H9 (cell line): ENCODE measurements at regions not wholly inside any gene's neighbourhood (a gene's known extent, or its start where the extent isn't known, plus 50 kb on each side); places are given as distances from the start of the nearest gene placed in this dataset.

Source experiments
- DNase-seq: peaks from one replicate; pipeline ENCODE4 v3.0.0-alpha.2; 2017
- H2AFZ ChIP-seq: one replicate; pipeline ENCODE4 v1.6.1; 2013; ENCODE audit warnings: mild to moderate bottlenecking, low read length, control low read depth, moderate library complexity
- H2AK5ac ChIP-seq: 2 replicates; pipeline ENCODE4 v1.6.1; 2013; ENCODE audit warnings: low read length, control low read depth, mixed read lengths; ENCODE audit not compliant: insufficient read length
- H2BK120ac ChIP-seq: one replicate; pipeline ENCODE4 v1.6.1; 2013; ENCODE audit warnings: low read depth, mild to moderate bottlenecking, low read length, control low read depth, inconsistent platforms; ENCODE audit not compliant: poor library complexity, severe bottlenecking
- H2BK12ac ChIP-seq: 2 replicates; pipeline ENCODE4 v1.6.1; 2013; ENCODE audit warnings: low read length, control low read depth, mixed read lengths, low read depth; ENCODE audit not compliant: insufficient read length
- H2BK15ac ChIP-seq: 2 replicates; pipeline ENCODE4 v1.6.1; 2013; ENCODE audit warnings: low read depth, low read length, control low read depth
- H2BK20ac ChIP-seq: one replicate; pipeline ENCODE4 v1.6.1; 2013; ENCODE audit warnings: low read depth, mild to moderate bottlenecking, low read length, control low read depth, inconsistent platforms; ENCODE audit not compliant: poor library complexity, severe bottlenecking
- H2BK5ac ChIP-seq: 2 replicates; pipeline ENCODE4 v1.6.1; 2013; ENCODE audit warnings: low read length, control low read depth, mixed read lengths; ENCODE audit not compliant: insufficient read length
- H3K14ac ChIP-seq: 2 replicates; pipeline ENCODE4 v1.6.1; 2013; ENCODE audit warnings: low read length, control low read depth; ENCODE audit not compliant: insufficient read depth
- H3K18ac ChIP-seq: 2 replicates; pipeline ENCODE4 v1.6.1; 2013; ENCODE audit warnings: low read depth, mild to moderate bottlenecking, mixed read lengths, low read length, control low read depth; ENCODE audit not compliant: insufficient read length
- H3K23ac ChIP-seq: 2 replicates; pipeline ENCODE4 v1.6.1; 2013; ENCODE audit warnings: low read length, control low read depth, mixed read lengths, low read depth; ENCODE audit not compliant: insufficient read length
- H3K23me2 ChIP-seq: 2 replicates; pipeline ENCODE4 v1.6.1; 2013; ENCODE audit warnings: low read depth, mild to moderate bottlenecking, mixed read lengths, low read length, control low read depth; ENCODE audit not compliant: insufficient read length, poor library complexity, severe bottlenecking
- H3K27ac ChIP-seq: 2 replicates; pipeline ENCODE4 v1.5.1; 2013; ENCODE audit warnings: low read length, control low read depth, mixed read lengths, low read depth; ENCODE audit not compliant: insufficient read length
- H3K27me3 ChIP-seq: 2 replicates; pipeline ENCODE4 v1.6.1; 2013; ENCODE audit warnings: low read length, control low read depth, inconsistent platforms; ENCODE audit not compliant: insufficient read depth
- H3K4ac ChIP-seq: 2 replicates; pipeline ENCODE4 v1.6.1; 2013; ENCODE audit warnings: low read depth, mild to moderate bottlenecking, control low read depth, inconsistent platforms, low read length, moderate library complexity
- H3K4me1 ChIP-seq: 2 replicates; pipeline ENCODE4 v1.6.1; 2013; ENCODE audit warnings: low read length, control low read depth, inconsistent platforms; ENCODE audit not compliant: insufficient read depth
- H3K4me2 ChIP-seq: 2 replicates; pipeline ENCODE4 v1.6.1; 2013; ENCODE audit warnings: low read length, control low read depth, mixed read lengths; ENCODE audit not compliant: insufficient read length, insufficient read depth
- H3K56ac ChIP-seq: 2 replicates; pipeline ENCODE4 v1.6.1; 2013; ENCODE audit warnings: low read depth, mild to moderate bottlenecking, mixed read lengths, low read length, control low read depth; ENCODE audit not compliant: insufficient read length
- H3K79me1 ChIP-seq: 2 replicates; pipeline ENCODE4 v1.6.1; 2013; ENCODE audit warnings: low read depth, mild to moderate bottlenecking, moderate library complexity, low read length, control low read depth, inconsistent platforms; ENCODE audit not compliant: insufficient read depth, poor library complexity, severe bottlenecking
- H3K79me2 ChIP-seq: 2 replicates; pipeline ENCODE4 v1.6.1; 2013; ENCODE audit warnings: low read length, control low read depth, inconsistent platforms; ENCODE audit not compliant: insufficient read depth
- H3K9ac ChIP-seq: 2 replicates; pipeline ENCODE4 v1.6.1; 2013; ENCODE audit warnings: low read length, control low read depth, mixed read lengths; ENCODE audit not compliant: insufficient read length; ENCODE audit errors: extremely low read depth
- H3K9me3 ChIP-seq: one replicate; pipeline ENCODE4 v1.6.1; 2013; ENCODE audit warnings: low read depth, low read length, inconsistent platforms; ENCODE audit not compliant: control insufficient read depth
- H3T11ph ChIP-seq: one replicate; pipeline ENCODE4 v1.6.1; 2013; ENCODE audit warnings: mild to moderate bottlenecking, low read length, control low read depth, inconsistent platforms
- H4K20me1 ChIP-seq: one replicate; pipeline ENCODE4 v1.6.1; 2013; ENCODE audit not compliant: control insufficient read depth, insufficient read length, insufficient read depth
- H4K5ac ChIP-seq: 2 replicates; pipeline ENCODE4 v1.6.1; 2013; ENCODE audit warnings: low read depth, mild to moderate bottlenecking, mixed read lengths, low read length, control low read depth; ENCODE audit not compliant: insufficient read length
- H4K8ac ChIP-seq: replicated peaks from 2 replicates; pipeline ENCODE4 v1.6.1; 2013; ENCODE audit warnings: low read length, control low read depth, mixed read lengths, low read depth; ENCODE audit not compliant: insufficient read length
- H4K91ac ChIP-seq: 2 replicates; pipeline ENCODE4 v1.6.1; 2013; ENCODE audit warnings: low read depth, mild to moderate bottlenecking, moderate library complexity, mixed read lengths, low read length, control low read depth; ENCODE audit not compliant: insufficient read length
- H3K27ac Mint-ChIP-seq, 3 experiments: 2 replicates in 2 of 3; 3 replicates in 1 of 3; pipeline ENCODE4 v1.8.0; 2020 to 2021; ENCODE audit warnings: mixed read lengths in 3 of 3, mild to moderate bottlenecking in 1 of 3, moderate library complexity in 1 of 3
- H3K27me3 Mint-ChIP-seq: 2 replicates; pipeline ENCODE4 v1.8.0; 2021; ENCODE audit warnings: low read depth, mild to moderate bottlenecking, moderate library complexity, mixed read lengths
- H3K36me3 Mint-ChIP-seq, 3 experiments: 2 replicates in 2 of 3; 3 replicates in 1 of 3; pipeline ENCODE4 v1.8.0; 2020 to 2021; ENCODE audit warnings: low read depth in 3 of 3, mixed read lengths in 3 of 3; ENCODE audit not compliant: insufficient read depth in 1 of 3
- H3K4me1 Mint-ChIP-seq, 2 experiments: 2 replicates each; pipeline ENCODE4 v1.8.0; 2020; ENCODE audit warnings: mixed read lengths in 2 of 2
- H3K4me3 Mint-ChIP-seq, 2 experiments: 2 replicates in 1 of 2; 3 replicates in 1 of 2; pipeline ENCODE4 v1.8.0; 2020 to 2021; ENCODE audit warnings: mild to moderate bottlenecking in 2 of 2, mixed read lengths in 2 of 2, moderate library complexity in 1 of 2
- H3K9me3 Mint-ChIP-seq, 2 experiments: 2 replicates in 1 of 2; 3 replicates in 1 of 2; pipeline ENCODE4 v1.8.0; 2020; ENCODE audit warnings: mild to moderate bottlenecking in 2 of 2, mixed read lengths in 2 of 2, moderate library complexity in 1 of 2
- WGBS: extraction: QIAGEN DNeasy Blood & Tissue Kit; methylation state at CpG from one replicate; pipeline ENCODE4 v1.1.7; 2013; ENCODE audit warnings: missing lambda C conversion rate, low lambda C conversion rate, mixed read lengths; ENCODE audit not compliant: insufficient read length; ENCODE audit errors: extremely low coverage; 5-methylcytosine and 5-hydroxymethylcytosine counted together
- TF ChIP-seq, protein P1 (sequence below): fragments of 200-600 bp; sonication (generic); conservative IDR thresholded peaks from 3 replicates; pipeline ENCODE4 v1.8.0; 2021; ENCODE audit warnings: antibody characterized with exemption, mild to moderate bottlenecking

DNA sequence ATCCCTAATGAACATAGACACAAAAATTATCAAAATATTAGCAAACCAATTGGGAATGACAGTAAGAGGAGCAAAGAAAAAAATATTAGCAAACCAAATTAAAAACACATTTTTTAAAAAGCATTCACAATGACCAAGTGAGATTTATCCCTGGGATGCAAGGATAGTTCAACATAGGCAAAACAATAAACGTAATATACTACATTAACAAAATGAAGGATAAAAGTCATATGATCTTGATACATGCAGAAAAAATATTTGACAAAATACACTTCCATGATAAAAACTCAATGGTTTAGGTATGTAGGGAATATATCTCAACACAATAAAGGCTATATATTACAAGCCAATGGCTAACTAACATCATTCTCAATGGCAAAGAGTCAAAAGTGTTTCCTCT lies 83.3 kb downstream of the CRPPA start:
- Histone ChIP-seq H2BK120ac (no peak overlapping the region), H3K18ac (no peak overlapping the region), H4K20me1 (no peaks in the 10 kb centered on the region), H3K14ac (no peak overlapping the region), H3K79me1 (no peaks in the 10 kb centered on the region), H3K4me1 (no peaks in the 10 kb centered on the region), H3K4me2 (no peak overlapping the region), H3K9me3 (no peaks in the 10 kb centered on the region), H4K5ac (no peak overlapping the region), H2BK5ac (no peak overlapping the region), H2AFZ (no peak overlapping the region), H4K8ac (no peak overlapping the region), H3K23ac (no peak overlapping the region), H3T11ph (no peak overlapping the region), H3K23me2 (no peaks in the 10 kb centered on the region), H3K4ac (no peak overlapping the region), H2BK12ac (no peak overlapping the region), H3K27me3 (no peaks in the 10 kb centered on the region), H3K56ac (no peak overlapping the region), H4K91ac (no peak overlapping the region), H2BK20ac (no peak overlapping the region), H3K79me2 (no peaks in the 10 kb centered on the region), H2AK5ac (no peak overlapping the region), H2BK15ac (no peak overlapping the region), H3K9ac (no peak overlapping the region), H3K27ac (no peak overlapping the region)
- no CpG with 5 or more reads among the region's 1 CpG for WGBS
- TF ChIP-seq, protein P1, sequence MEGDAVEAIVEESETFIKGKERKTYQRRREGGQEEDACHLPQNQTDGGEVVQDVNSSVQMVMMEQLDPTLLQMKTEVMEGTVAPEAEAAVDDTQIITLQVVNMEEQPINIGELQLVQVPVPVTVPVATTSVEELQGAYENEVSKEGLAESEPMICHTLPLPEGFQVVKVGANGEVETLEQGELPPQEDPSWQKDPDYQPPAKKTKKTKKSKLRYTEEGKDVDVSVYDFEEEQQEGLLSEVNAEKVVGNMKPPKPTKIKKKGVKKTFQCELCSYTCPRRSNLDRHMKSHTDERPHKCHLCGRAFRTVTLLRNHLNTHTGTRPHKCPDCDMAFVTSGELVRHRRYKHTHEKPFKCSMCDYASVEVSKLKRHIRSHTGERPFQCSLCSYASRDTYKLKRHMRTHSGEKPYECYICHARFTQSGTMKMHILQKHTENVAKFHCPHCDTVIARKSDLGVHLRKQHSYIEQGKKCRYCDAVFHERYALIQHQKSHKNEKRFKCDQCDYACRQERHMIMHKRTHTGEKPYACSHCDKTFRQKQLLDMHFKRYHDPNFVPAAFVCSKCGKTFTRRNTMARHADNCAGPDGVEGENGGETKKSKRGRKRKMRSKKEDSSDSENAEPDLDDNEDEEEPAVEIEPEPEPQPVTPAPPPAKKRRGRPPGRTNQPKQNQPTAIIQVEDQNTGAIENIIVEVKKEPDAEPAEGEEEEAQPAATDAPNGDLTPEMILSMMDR, result no peak
- Mint-ChIP-seq H3K27me3 (no peaks in the 10 kb centered on the region), H3K4me3 (no peak overlapping the region), H3K36me3 (peaks cover 0 to 2% (median 0%) of the 10 kb centered on the region in 3 experiments; a peak in 1 of 7 replicates), H3K9me3 (no peaks in the 10 kb centered on the region; a peak in 1 of 5 replicates), H3K27ac (no peak overlapping the region), H3K4me1 (peaks cover 6% of the 10 kb centered on the region in 2 experiments; a peak in 3 of 4 replicates)
- no peak for DNase-seq
